Neural progenitor cell (in vitro differentiated cells): ENCODE measurements at regions not wholly inside any gene's neighbourhood (a gene's known extent, or its start where the extent isn't known, plus 50 kb on each side); places are given as distances from the start of the nearest gene placed in this dataset.

ENCODE experiments used
- CTCF ChIP-seq: fragments of 200-600 bp; sonication (generic); IDR thresholded peaks from 2 replicates; pipeline ENCODE4 v1.5.1; 2017; ENCODE audit warnings: antibody characterized with exemption, mild to moderate bottlenecking
- EZH2 ChIP-seq: fragments of 200-600 bp; sonication (generic); IDR thresholded peaks from 2 replicates; pipeline ENCODE4 v1.6.1; 2017; ENCODE audit warnings: antibody characterized with exemption, mild to moderate bottlenecking, moderate library complexity
- EZH2phosphoT487 ChIP-seq: fragments of 200-600 bp; sonication (generic); IDR thresholded peaks from 2 replicates; pipeline ENCODE4 v1.6.1; 2017; ENCODE audit warnings: antibody characterized with exemption

- TF ChIP-seq CTCF, result no peak
- TF ChIP-seq EZH2, result no peak
- TF ChIP-seq EZH2phosphoT487, result no peak
Observed at GRCh38 chr5:91293131-91293530, 90.0 kb downstream of the ARRDC3 start.
